GM23248 (cell line): ENCODE measurements at regions not wholly inside any gene's neighbourhood (a gene's known extent, or its start where the extent isn't known, plus 50 kb on each side); places are given as distances from the start of the nearest gene placed in this dataset.
A peak's percentile ranks its signal among the peaks of the same experiment; 100 is the strongest.

Source experiments
- DNase-seq: peaks from one replicate; pipeline ENCODE4 v3.0.0-alpha.2; 2015
- H2AFZ ChIP-seq: fragments of 200-600 bp; sonication (generic); 2 replicates; pipeline ENCODE4 v1.6.1; 2016; ENCODE audit warnings: antibody characterized with exemption
- H3F3A ChIP-seq: fragments of 200-600 bp; sonication (generic); 2 replicates; pipeline ENCODE4 v1.6.1; 2016; ENCODE audit warnings: mild to moderate bottlenecking, antibody characterized with exemption, mixed run types; ENCODE audit not compliant: insufficient read depth
- H3K27ac ChIP-seq: fragments of 200-600 bp; sonication (generic); 2 replicates; pipeline ENCODE4 v1.5.1; 2016; ENCODE audit warnings: mild to moderate bottlenecking
- H3K27me3 ChIP-seq: fragments of 200-600 bp; sonication (generic); replicated peaks from 2 replicates; pipeline ENCODE4 v1.6.1; 2016; ENCODE audit warnings: mild to moderate bottlenecking; ENCODE audit not compliant: insufficient read depth
- H3K36me3 ChIP-seq: fragments of 200-600 bp; sonication (generic); 2 replicates; pipeline ENCODE4 v1.6.1; 2016; ENCODE audit warnings: low read depth, mild to moderate bottlenecking
- H3K4me1 ChIP-seq: fragments of 200-600 bp; sonication (generic); 2 replicates; pipeline ENCODE4 v1.6.1; 2016; ENCODE audit warnings: mild to moderate bottlenecking; ENCODE audit not compliant: insufficient read depth
- H3K4me2 ChIP-seq: fragments of 200-600 bp; sonication (generic); one replicate; pipeline ENCODE4 v1.6.1; 2016; ENCODE audit warnings: mild to moderate bottlenecking; ENCODE audit not compliant: unreplicated experiment
- H3K4me3 ChIP-seq: fragments of 200-600 bp; sonication (generic); 2 replicates; pipeline ENCODE4 v1.5.1; 2016; ENCODE audit warnings: mild to moderate bottlenecking
- H3K79me2 ChIP-seq: fragments of 200-600 bp; sonication (generic); 2 replicates; pipeline ENCODE4 v1.6.1; 2016; ENCODE audit warnings: mild to moderate bottlenecking; ENCODE audit not compliant: insufficient read depth
- H3K9ac ChIP-seq: fragments of 200-600 bp; sonication (generic); 2 replicates; pipeline ENCODE4 v1.6.1; 2016; ENCODE audit warnings: mild to moderate bottlenecking
- H3K9me2 ChIP-seq: fragments of 200-600 bp; sonication (generic); 2 replicates; pipeline ENCODE4 v1.6.1; 2016; ENCODE audit warnings: mixed run types, mild to moderate bottlenecking, moderate library complexity; ENCODE audit not compliant: insufficient read depth
- H3K9me3 ChIP-seq: fragments of 200-600 bp; sonication (generic); one replicate; pipeline ENCODE4 v1.6.1; 2017; ENCODE audit warnings: low read depth
- H4K20me1 ChIP-seq: fragments of 200-600 bp; sonication (generic); 2 replicates; pipeline ENCODE4 v1.6.0; 2016; ENCODE audit not compliant: insufficient read depth
- EZH2 ChIP-seq: fragments of 200-600 bp; sonication (generic); IDR thresholded peaks from 2 replicates; pipeline ENCODE4 v1.6.1; 2018; ENCODE audit warnings: antibody characterized with exemption, mild to moderate bottlenecking; ENCODE audit not compliant: insufficient read depth, poor library complexity, severe bottlenecking
- EZH2phosphoT487 ChIP-seq: fragments of 200-600 bp; sonication (generic); IDR thresholded peaks from 2 replicates; pipeline ENCODE4 v1.6.1; 2018; ENCODE audit warnings: antibody characterized with exemption, moderate library complexity, mild to moderate bottlenecking, low read depth; ENCODE audit not compliant: insufficient read depth
- WGBS, 2 experiments: methylation state at CpG; one replicate each; pipeline ENCODE4 v1.1.6; 2015 to 2017; ENCODE audit warnings: low lambda C conversion rate in 2 of 2, low coverage in 1 of 2; ENCODE audit errors: missing lambda C conversion rate in 2 of 2; 5-methylcytosine and 5-hydroxymethylcytosine counted together
- in situ Hi-C: fragments of 300-500 bp; cut with MboI; formaldehyde crosslinking; loops from 2 replicates; pipeline ENCODE4 v1.15.0; 2020

DNA sequence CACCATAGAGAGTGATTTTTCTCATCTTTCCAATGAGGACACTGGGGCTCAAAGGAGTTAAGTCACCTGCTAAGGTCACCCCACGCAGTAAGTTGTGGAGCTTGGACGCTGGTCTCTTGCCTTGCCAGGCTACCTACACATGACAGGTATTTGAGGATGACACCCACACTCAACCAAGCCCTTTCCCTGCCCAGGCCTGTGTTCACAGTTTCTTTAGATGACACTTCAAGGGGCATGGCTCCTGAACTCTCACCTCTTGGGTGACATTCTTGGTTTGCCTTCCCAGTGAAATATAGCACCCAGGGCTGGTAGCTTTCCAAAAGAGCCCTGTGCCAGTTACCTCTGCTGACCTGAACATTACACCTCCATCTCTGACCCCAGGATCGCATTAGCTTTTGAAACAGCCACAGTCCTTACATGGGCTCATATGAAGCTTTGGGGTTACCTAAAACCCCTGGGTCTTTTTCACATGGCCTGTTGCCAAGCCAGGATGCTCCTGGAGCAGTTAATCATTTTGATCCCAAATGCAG lies 148.0 kb downstream of the RPLP1 start:
- Histone ChIP-seq H3K27ac (no peak overlapping the region), H3K36me3 (no peaks in the 10 kb centered on the region), H3K9me3 (no peaks in the 10 kb centered on the region), H3K4me3 (no peak overlapping the region), H3K79me2 (no peaks in the 10 kb centered on the region), H2AFZ (no peak overlapping the region), H3K9ac (no peak overlapping the region), H3K4me1 (no peaks in the 10 kb centered on the region), H3K27me3 (peaks cover 62% of the 10 kb centered on the region), H4K20me1 (no peaks in the 10 kb centered on the region), H3F3A (no peaks in the 10 kb centered on the region), H3K4me2 (no peak overlapping the region), H3K9me2 (no peaks in the 10 kb centered on the region)
- no peak for DNase-seq
- 39 to 45% methylated on average over 3 of the region's 3 CpGs for WGBS, 2 experiments
- no peak for TF ChIP-seq EZH2phosphoT487
- TF ChIP-seq EZH2, result no peak
- in situ Hi-C loops, result no loop called here

DNA sequence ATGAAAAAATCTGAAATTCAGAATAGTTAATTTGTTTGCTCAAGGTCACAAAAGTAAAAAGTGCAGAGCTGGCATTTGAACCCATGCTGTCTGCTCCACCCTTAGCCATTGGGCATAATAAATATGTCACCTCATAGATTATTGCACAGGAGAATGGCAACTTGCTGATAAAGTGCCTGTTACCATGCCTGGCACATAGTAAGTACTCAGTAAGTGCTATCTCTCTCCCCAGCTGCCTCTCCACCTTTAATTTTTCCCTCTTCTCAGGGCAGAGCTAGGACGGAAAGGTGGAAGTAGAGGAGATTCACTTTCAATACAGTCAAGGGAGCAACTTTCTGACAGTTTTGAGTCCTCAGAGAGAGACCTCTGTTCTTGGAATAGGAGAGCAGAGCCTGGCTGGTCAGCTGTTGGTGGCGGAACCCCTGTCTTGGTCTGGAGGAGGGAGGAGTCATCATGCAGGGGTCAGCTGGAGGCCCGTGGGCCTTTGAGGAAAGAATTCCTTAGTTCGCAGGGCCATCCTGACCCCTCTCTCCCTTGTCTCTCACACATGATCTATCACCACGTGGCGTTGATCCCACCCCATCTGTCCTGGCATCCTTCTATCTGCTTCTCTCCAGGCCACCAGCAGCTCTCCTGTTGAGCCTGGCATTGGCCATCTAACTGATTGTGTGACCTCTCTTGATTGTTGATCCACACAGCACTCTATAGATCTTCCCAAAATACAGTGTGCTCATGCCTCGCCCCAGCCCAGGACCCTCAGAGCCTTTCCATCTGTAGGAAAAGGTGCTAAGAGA lies 149.3 kb downstream of the RPLP1 start:
- peaks cover 56% of the 10 kb centered on the region for H3K27me3 ChIP-seq
- TF ChIP-seq EZH2 (no peak), EZH2phosphoT487 (no peak)
- WGBS, 2 experiments, result 65 to 66% methylated on average over 7 of the region's 7 CpGs
- DNase-seq, result no peak
- no peaks in the 10 kb centered on the region for H4K20me1 ChIP-seq
- H3K9me3 ChIP-seq, result no peaks in the 10 kb centered on the region
- no peak overlapping the region for H3K4me2 ChIP-seq
- H2AFZ ChIP-seq, result no peak overlapping the region
- no peaks in the 10 kb centered on the region for H3K4me1 ChIP-seq
- no peak overlapping the region for H3K4me3 ChIP-seq
- H3K79me2 ChIP-seq, result no peaks in the 10 kb centered on the region
- H3K9me2 ChIP-seq, result no peaks in the 10 kb centered on the region
- H3K27ac ChIP-seq, result no peak overlapping the region
- no peak overlapping the region for H3K9ac ChIP-seq
- no peaks in the 10 kb centered on the region for H3K36me3 ChIP-seq
- in situ Hi-C loops, result no loop called here
- no peaks in the 10 kb centered on the region for H3F3A ChIP-seq

DNA sequence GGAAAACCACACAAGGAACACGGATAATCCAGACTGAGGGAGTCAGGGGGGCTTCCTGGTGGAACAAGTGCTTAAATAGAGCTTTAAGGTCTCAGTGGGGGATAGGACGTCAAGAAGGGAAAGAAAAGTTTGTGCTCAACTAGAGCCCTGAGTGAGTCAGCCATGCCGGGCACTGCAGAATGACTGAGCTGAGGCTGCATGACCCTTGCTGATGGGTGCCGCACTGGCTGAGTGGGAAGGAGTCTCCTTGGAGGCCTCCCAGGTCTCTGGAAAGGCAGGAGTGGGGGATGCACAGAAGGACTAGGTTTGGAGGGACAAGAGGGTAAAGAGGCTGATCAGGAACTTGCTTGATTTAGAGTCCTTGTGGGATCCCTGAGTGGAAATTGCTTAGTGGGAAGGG lies 150.3 kb downstream of the RPLP1 start:
- Histone ChIP-seq H3K27ac (no peak overlapping the region), H3K36me3 (no peaks in the 10 kb centered on the region), H3K27me3 (peaks cover 58% of the 10 kb centered on the region), H3K4me3 (no peak overlapping the region), H3K4me2 (no peak overlapping the region), H3K79me2 (no peaks in the 10 kb centered on the region), H3K9me3 (no peaks in the 10 kb centered on the region), H3K9me2 (no peaks in the 10 kb centered on the region), H3K4me1 (no peaks in the 10 kb centered on the region), H2AFZ (no peak overlapping the region), H4K20me1 (no peaks in the 10 kb centered on the region), H3K9ac (no peak overlapping the region), H3F3A (no peaks in the 10 kb centered on the region)
- TF ChIP-seq EZH2, result no peak
- peak; percentile 24 for DNase-seq
- in situ Hi-C loops, result no loop called here
- WGBS, 2 experiments, result 44 to 55% methylated on average over 4 of the region's 4 CpGs

DNA sequence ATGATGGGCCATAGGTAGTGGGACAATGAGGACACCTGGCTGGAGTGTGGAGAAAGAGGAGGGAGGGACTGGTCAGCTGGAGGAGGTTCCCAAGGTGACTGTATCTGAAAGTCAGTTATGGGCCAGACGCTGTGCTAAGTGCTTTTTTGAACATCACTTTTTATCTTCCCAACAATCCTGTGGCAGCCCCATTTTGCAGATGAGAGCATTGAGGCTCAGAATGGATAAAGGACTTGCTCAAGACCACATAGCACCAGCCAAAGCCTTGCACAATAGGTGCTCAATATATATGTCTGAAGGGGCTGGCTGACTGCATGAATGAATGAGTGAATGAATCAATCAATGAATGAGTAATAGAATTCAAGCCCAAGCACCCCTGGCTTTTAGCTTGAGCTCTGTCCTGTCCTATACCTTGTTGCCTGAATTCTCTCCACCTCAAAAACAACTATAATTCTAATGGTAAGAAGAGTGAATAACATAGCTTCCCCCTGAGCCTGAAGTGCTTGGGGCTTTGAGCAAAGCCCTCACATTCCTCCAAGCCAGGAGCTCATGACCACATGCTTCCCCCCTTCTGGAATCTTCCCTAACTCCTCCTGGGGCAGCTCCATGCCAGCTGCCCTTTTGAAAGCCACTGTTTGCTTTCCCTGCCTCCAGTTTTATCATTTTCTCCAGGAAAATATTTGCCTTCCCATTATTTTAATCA lies 150.9 kb downstream of the RPLP1 start:
- no peaks in the 10 kb centered on the region for H3K36me3 ChIP-seq
- H3K27me3 ChIP-seq, result peaks cover 53% of the 10 kb centered on the region
- no peaks in the 10 kb centered on the region for H3K4me1 ChIP-seq
- H3K4me3 ChIP-seq, result no peak overlapping the region
- no peak overlapping the region for H3K9ac ChIP-seq
- WGBS, 2 experiments, result 0% methylated on average over 1 of the region's 1 CpG
- H3K4me2 ChIP-seq, result no peak overlapping the region
- no peak for DNase-seq
- H3K9me2 ChIP-seq, result no peaks in the 10 kb centered on the region
- H3K79me2 ChIP-seq, result no peaks in the 10 kb centered on the region
- in situ Hi-C loops, result no loop called here
- no peaks in the 10 kb centered on the region for H3F3A ChIP-seq
- no peak overlapping the region for H3K27ac ChIP-seq
- TF ChIP-seq EZH2 (no peak), EZH2phosphoT487 (no peak)
- H2AFZ ChIP-seq, result no peak overlapping the region
- no peaks in the 10 kb centered on the region for H4K20me1 ChIP-seq
- no peaks in the 10 kb centered on the region for H3K9me3 ChIP-seq
